Hepatocyte (in vitro differentiated cells): ENCODE measurements at regions not wholly inside any gene's neighbourhood (a gene's known extent, or its start where the extent isn't known, plus 50 kb on each side); places are given as distances from the start of the nearest gene placed in this dataset.

Experiments used
- DNase-seq: peaks from one replicate; pipeline ENCODE4 v3.0.0-alpha.2; 2016; ENCODE audit warnings: low spot score
- H2AFZ ChIP-seq: fragments of 200-600 bp; sonication (generic); 2 replicates; pipeline ENCODE4 v1.6.0; 2016; ENCODE audit warnings: antibody characterized with exemption, mild to moderate bottlenecking
- H3K27ac ChIP-seq: fragments of 200-600 bp; sonication (generic); 2 replicates; pipeline ENCODE4 v1.5.1; 2016; ENCODE audit warnings: mild to moderate bottlenecking
- H3K27me3 ChIP-seq: fragments of 200-600 bp; sonication (generic); 2 replicates; pipeline ENCODE4 v1.6.1; 2016
- H3K36me3 ChIP-seq: fragments of 200-600 bp; sonication (generic); replicated peaks from 2 replicates; pipeline ENCODE4 v1.5.1; 2016; ENCODE audit warnings: low read depth; ENCODE audit not compliant: insufficient read depth
- H3K4me1 ChIP-seq: fragments of 200-600 bp; sonication (generic); 2 replicates; pipeline ENCODE4 v1.5.1; 2016; ENCODE audit warnings: mild to moderate bottlenecking, moderate library complexity; ENCODE audit not compliant: insufficient read depth
- H3K4me2 ChIP-seq: fragments of 200-600 bp; sonication (generic); 2 replicates; pipeline ENCODE4 v1.6.0; 2016
- H3K4me3 ChIP-seq: fragments of 200-600 bp; sonication (generic); 2 replicates; pipeline ENCODE4 v1.5.1; 2016; ENCODE audit warnings: mild to moderate bottlenecking
- H3K79me2 ChIP-seq: fragments of 200-600 bp; sonication (generic); 2 replicates; pipeline ENCODE4 v1.6.0; 2017; ENCODE audit warnings: mild to moderate bottlenecking
- H3K9me2 ChIP-seq: fragments of 200-600 bp; sonication (generic); replicated peaks from 2 replicates; pipeline ENCODE4 v1.6.0; 2017; ENCODE audit warnings: mild to moderate bottlenecking; ENCODE audit not compliant: insufficient read depth
- H3K9me3 ChIP-seq: fragments of 200-600 bp; sonication (generic); 2 replicates; pipeline ENCODE4 v1.5.1; 2016; ENCODE audit warnings: low read depth, mild to moderate bottlenecking
- H4K20me1 ChIP-seq: fragments of 200-600 bp; sonication (generic); 2 replicates; pipeline ENCODE4 v1.6.0; 2016; ENCODE audit warnings: mild to moderate bottlenecking; ENCODE audit not compliant: insufficient read depth, poor library complexity, severe bottlenecking
- EZH2 ChIP-seq: fragments of 200-600 bp; sonication (generic); IDR thresholded peaks from 2 replicates; pipeline ENCODE4 v1.6.1; 2016; ENCODE audit warnings: antibody characterized with exemption, mild to moderate bottlenecking, borderline replicate concordance
- EZH2phosphoT487 ChIP-seq: fragments of 200-600 bp; sonication (generic); IDR thresholded peaks from one replicate; pipeline ENCODE4 v1.6.1; 2018; ENCODE audit warnings: antibody characterized with exemption, mild to moderate bottlenecking, low read depth, moderate library complexity; ENCODE audit not compliant: unreplicated experiment, severe bottlenecking
- WGBS: methylation state at CpG from one replicate; pipeline ENCODE4 v1.1.6; 2016; ENCODE audit warnings: low lambda C conversion rate; ENCODE audit errors: missing lambda C conversion rate; 5-methylcytosine and 5-hydroxymethylcytosine counted together
- TF ChIP-seq, protein P1 (sequence below): fragments of 200-600 bp; sonication (generic); IDR thresholded peaks from 2 replicates; pipeline ENCODE4 v1.5.1; 2016; ENCODE audit warnings: antibody characterized with exemption, mild to moderate bottlenecking; ENCODE audit not compliant: poor library complexity

DNA sequence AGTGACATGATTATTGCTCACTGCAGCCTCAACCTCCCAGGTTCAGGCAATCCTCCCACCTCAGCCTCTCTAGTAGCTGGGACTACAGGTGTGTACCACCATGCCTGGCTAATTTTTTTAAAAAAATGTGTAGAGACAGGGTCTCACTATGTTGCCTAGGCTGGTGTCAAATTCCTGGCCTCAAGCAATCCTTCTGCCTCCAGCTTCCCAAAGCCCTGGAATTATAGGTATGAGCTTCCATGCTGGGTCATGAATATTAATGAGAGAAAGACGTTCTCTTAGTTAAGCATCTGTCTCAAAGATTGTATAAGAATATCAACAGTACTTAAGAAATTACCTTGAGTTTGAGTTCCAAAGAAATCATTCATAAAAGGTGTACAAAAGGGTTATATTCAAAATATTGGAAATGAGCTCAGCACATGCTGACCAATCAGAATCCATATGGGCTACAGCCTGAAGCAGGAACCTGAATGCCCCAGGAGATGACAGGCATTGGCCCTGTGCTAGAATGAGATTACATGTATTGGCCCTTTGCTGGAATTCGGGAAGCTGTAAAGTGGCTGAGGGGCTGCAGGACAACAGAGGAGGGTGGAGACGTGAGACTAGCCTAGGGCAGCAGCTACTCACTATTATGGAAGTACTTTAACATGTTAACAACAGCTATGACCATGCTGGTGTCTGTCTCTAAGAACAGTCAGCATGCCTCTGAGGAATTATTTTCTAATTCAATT is 157.0 kb upstream of the CPNE8 start:
- 74% methylated on average over 3 of the region's 3 CpGs for WGBS
- Histone ChIP-seq H3K79me2 (no peaks in the 10 kb centered on the region), H3K9me2 (no peaks in the 10 kb centered on the region), H3K9me3 (no peaks in the 10 kb centered on the region), H2AFZ (no peak overlapping the region), H3K4me1 (no peaks in the 10 kb centered on the region), H3K27me3 (no peaks in the 10 kb centered on the region), H3K36me3 (no peaks in the 10 kb centered on the region), H3K4me3 (no peak overlapping the region), H3K27ac (no peak overlapping the region), H3K4me2 (no peak overlapping the region), H4K20me1 (no peaks in the 10 kb centered on the region)
- DNase-seq, result no peak
- TF ChIP-seq EZH2 (no peak), EZH2phosphoT487 (no peak)
- TF ChIP-seq, protein P1, sequence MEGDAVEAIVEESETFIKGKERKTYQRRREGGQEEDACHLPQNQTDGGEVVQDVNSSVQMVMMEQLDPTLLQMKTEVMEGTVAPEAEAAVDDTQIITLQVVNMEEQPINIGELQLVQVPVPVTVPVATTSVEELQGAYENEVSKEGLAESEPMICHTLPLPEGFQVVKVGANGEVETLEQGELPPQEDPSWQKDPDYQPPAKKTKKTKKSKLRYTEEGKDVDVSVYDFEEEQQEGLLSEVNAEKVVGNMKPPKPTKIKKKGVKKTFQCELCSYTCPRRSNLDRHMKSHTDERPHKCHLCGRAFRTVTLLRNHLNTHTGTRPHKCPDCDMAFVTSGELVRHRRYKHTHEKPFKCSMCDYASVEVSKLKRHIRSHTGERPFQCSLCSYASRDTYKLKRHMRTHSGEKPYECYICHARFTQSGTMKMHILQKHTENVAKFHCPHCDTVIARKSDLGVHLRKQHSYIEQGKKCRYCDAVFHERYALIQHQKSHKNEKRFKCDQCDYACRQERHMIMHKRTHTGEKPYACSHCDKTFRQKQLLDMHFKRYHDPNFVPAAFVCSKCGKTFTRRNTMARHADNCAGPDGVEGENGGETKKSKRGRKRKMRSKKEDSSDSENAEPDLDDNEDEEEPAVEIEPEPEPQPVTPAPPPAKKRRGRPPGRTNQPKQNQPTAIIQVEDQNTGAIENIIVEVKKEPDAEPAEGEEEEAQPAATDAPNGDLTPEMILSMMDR, result no peak

- DNase-seq, result no peak
- Histone ChIP-seq H3K9me3 (no peaks in the 10 kb centered on the region), H3K79me2 (no peaks in the 10 kb centered on the region), H3K9me2 (no peaks in the 10 kb centered on the region), H3K4me1 (no peaks in the 10 kb centered on the region), H3K36me3 (no peaks in the 10 kb centered on the region), H3K4me3 (no peak overlapping the region), H3K4me2 (no peak overlapping the region), H4K20me1 (no peaks in the 10 kb centered on the region), H3K27me3 (no peaks in the 10 kb centered on the region), H3K27ac (no peak overlapping the region), H2AFZ (no peak overlapping the region)
- TF ChIP-seq, protein P1, result no peak
- TF ChIP-seq EZH2phosphoT487 (no peak), EZH2 (no peak)
- 75% methylated on average over 7 of the region's 7 CpGs for WGBS
Measured at GRCh38 chr12:39061576-39061975, 156.2 kb upstream of the CPNE8 start.

GRCh38 chr12:39048395-39048794 is 143.0 kb upstream of the CPNE8 start:
- no peak overlapping the region for H3K4me3 ChIP-seq
- no peaks in the 10 kb centered on the region for H3K79me2 ChIP-seq
- no peak overlapping the region for H2AFZ ChIP-seq
- no peaks in the 10 kb centered on the region for H3K36me3 ChIP-seq
- H4K20me1 ChIP-seq, result no peaks in the 10 kb centered on the region
- TF ChIP-seq EZH2, result no peak
- no peaks in the 10 kb centered on the region for H3K27me3 ChIP-seq
- no peak overlapping the region for H3K4me2 ChIP-seq
- H3K4me1 ChIP-seq, result no peaks in the 10 kb centered on the region
- no peak for DNase-seq
- H3K9me2 ChIP-seq, result no peaks in the 10 kb centered on the region
- no peak overlapping the region for H3K27ac ChIP-seq
- H3K9me3 ChIP-seq, result no peaks in the 10 kb centered on the region

DNA sequence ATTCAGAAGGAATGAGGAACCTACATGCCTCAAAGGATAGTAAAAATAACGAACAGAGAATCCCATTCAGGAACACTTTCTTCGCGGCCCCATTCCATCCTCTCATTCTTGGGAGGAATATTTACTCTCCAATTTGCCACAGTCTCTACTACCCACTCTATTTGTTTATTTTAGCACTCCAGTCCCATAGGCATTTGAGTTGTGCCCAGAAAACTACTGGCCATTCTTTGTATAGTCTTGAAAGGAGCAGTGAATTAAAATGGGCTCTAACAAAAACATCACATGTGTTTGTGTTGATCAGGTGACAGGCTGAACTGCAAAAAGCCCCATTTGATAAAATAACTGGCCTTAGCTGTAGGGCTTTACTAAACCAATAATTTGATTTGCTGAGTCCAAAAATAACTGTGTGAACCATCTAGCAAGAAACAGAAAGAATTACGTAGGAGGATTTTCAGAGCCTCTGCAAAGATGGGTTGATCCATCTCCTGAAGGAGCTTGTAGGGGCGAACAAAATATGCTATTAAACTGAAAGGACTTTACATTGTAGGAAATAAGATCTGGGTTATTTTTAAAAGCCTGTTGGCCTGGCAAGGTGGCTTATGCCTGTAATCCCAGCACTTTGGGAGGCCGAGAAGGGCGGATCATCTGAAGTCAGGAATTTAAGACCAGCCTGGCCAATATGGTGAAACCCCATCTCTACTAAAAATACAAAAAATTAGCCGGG is 142.3 kb upstream of the CPNE8 start:
- Histone ChIP-seq H3K4me1 (no peaks in the 10 kb centered on the region), H3K9me2 (no peaks in the 10 kb centered on the region), H3K27ac (no peak overlapping the region), H3K4me2 (no peak overlapping the region), H3K79me2 (no peaks in the 10 kb centered on the region), H2AFZ (no peak overlapping the region), H4K20me1 (no peaks in the 10 kb centered on the region), H3K36me3 (no peaks in the 10 kb centered on the region), H3K9me3 (no peaks in the 10 kb centered on the region), H3K4me3 (no peak overlapping the region), H3K27me3 (no peaks in the 10 kb centered on the region)
- DNase-seq, result no peak
- 82% methylated on average over 8 of the region's 8 CpGs for WGBS
- TF ChIP-seq EZH2, result no peak
- TF ChIP-seq EZH2phosphoT487, result no peak
- TF ChIP-seq, protein P1, result no peak
